Activated CD4-positive, alpha-beta T cell treated with anti-CD3 and anti-CD28 coated beads, Interleukin-2, amount 50 U/mL, for 24 hours (primary cell): ENCODE measurements at regions not wholly inside any gene's neighbourhood (a gene's known extent, or its start where the extent isn't known, plus 50 kb on each side); places are given as distances from the start of the nearest gene placed in this dataset.

Source experiments
- DNase-seq, 2 donors: peaks; one replicate each; pipeline ENCODE4 v3.0.0-alpha.2; 2020; ENCODE audit warnings: low read depth in 1 of 2, low spot score in 1 of 2

- no peak for DNase-seq
These were observed 211.4 kb downstream of the GRIN2B start for GRCh38 chr12:13769966-13770365.

GRCh38 chr12:13769273-13769672 is 212.1 kb downstream of the GRIN2B start:
- DNase-seq, result no peak

- no peak for DNase-seq
These were observed 216.7 kb downstream of the GRIN2B start for GRCh38 chr12:13764748-13765147.

GRCh38 chr12:13749389-13749788 is 232.0 kb downstream of the GRIN2B start:
- DNase-seq, result no peak

- DNase-seq, result no peak
These were observed 236.1 kb downstream of the GRIN2B start for GRCh38 chr12:13745111-13745860.

- DNase-seq, result no peak
These were observed 236.8 kb downstream of the GRIN2B start for GRCh38 chr12:13744561-13744960.

- DNase-seq, result no peak
These were observed 241.3 kb downstream of the GRIN2B start for GRCh38 chr12:13740149-13740545.

GRCh38 chr12:13735734-13736133 is 245.7 kb downstream of the GRIN2B start:
- DNase-seq, result no peak

- no peak for DNase-seq
These were observed 246.7 kb downstream of the GRIN2B start for GRCh38 chr12:13734584-13735152.

- no peak for DNase-seq
These were observed 253.7 kb downstream of the GRIN2B start for GRCh38 chr12:13727707-13728195.

GRCh38 chr12:13725049-13725448 is 256.4 kb downstream of the GRIN2B start:
- DNase-seq, result no peak

GRCh38 chr12:13724136-13724535 is 257.3 kb downstream of the GRIN2B start:
- DNase-seq, result no peak

- DNase-seq, result no peak
These were observed 261.4 kb downstream of the GRIN2B start for GRCh38 chr12:13719986-13720385.

GRCh38 chr12:13718271-13718670 is 263.1 kb downstream of the GRIN2B start:
- no peak for DNase-seq

GRCh38 chr12:13716119-13716518 is 265.3 kb downstream of the GRIN2B start:
- no peak for DNase-seq

GRCh38 chr12:13713556-13714410 is 267.6 kb downstream of the GRIN2B start:
- DNase-seq, result no peak

- no peak for DNase-seq
These were observed 273.6 kb downstream of the GRIN2B start for GRCh38 chr12:13707829-13708228.

- no peak for DNase-seq
These were observed 279.0 kb downstream of the GRIN2B start for GRCh38 chr12:13702381-13702780.

GRCh38 chr12:13701502-13701901 is 279.9 kb downstream of the GRIN2B start:
- DNase-seq, result no peak

- no peak for DNase-seq
These were observed 283.4 kb downstream of the GRIN2B start for GRCh38 chr12:13697973-13698372.

GRCh38 chr12:13695781-13696180 is 285.6 kb downstream of the GRIN2B start:
- DNase-seq, result no peak

GRCh38 chr12:13692332-13692731 is 289.1 kb downstream of the GRIN2B start:
- no peak for DNase-seq
